ENCODE measurements at regions not wholly inside any gene's neighbourhood (a gene's known extent, or its start where the extent isn't known, plus 50 kb on each side); places are given as distances from the start of the nearest gene placed in this dataset.
"Not testable (repeated sequence)": the region's sequence is repeated elsewhere in the genome, so short reads cannot be mapped to it uniquely, and the experiment has no call there.

- DNase-seq = no peak
Observed at GRCh38 chr22:26939466-26939865, 282.1 kb downstream of the MIAT start.

GRCh38 chr22:26941896-26942636, 284.7 kb downstream of the MIAT start:
- DNase-seq = no peak

GRCh38 chr22:26942637-26942957, 285.2 kb downstream of the MIAT start:
- no peak for DNase-seq

- DNase-seq = no peak
Observed at GRCh38 chr22:26945565-26945964, 288.2 kb downstream of the MIAT start.

GRCh38 chr22:26949193-26949592, 291.8 kb downstream of the MIAT start:
- no peak for DNase-seq

- DNase-seq = not testable (repeated sequence)
Observed at GRCh38 chr22:26951139-26951538, 293.8 kb downstream of the MIAT start.

GRCh38 chr22:26952004-26952403, 294.6 kb downstream of the MIAT start:
- DNase-seq = no peak

- DNase-seq = no peak
Observed at GRCh38 chr22:26952451-26953011, 295.1 kb downstream of the MIAT start.

- DNase-seq = no peak
Observed at GRCh38 chr22:26953012-26953883, 295.9 kb downstream of the MIAT start.

- DNase-seq = peak; percentile 39
Observed at GRCh38 chr22:26956371-26956770, 299.0 kb downstream of the MIAT start.

GRCh38 chr22:26957176-26957575, 299.8 kb downstream of the MIAT start:
- DNase-seq = no peak

- DNase-seq = no peak
Observed at GRCh38 chr22:26957897-26958296, 300.5 kb downstream of the MIAT start.

GRCh38 chr22:26958378-26958777, 301.0 kb downstream of the MIAT start:
- DNase-seq = no peak

- DNase-seq = no peak
Observed at GRCh38 chr22:26964642-26965041, 307.3 kb downstream of the MIAT start.

GRCh38 chr22:26967282-26967681, 309.9 kb downstream of the MIAT start:
- DNase-seq = no peak

- no peak for DNase-seq
Observed at GRCh38 chr22:26968859-26969523, 311.6 kb downstream of the MIAT start.

- no peak for DNase-seq
Observed at GRCh38 chr22:26970809-26971394, 313.5 kb downstream of the MIAT start.

- DNase-seq = no peak
Observed at GRCh38 chr22:26972286-26972685, 314.9 kb downstream of the MIAT start.

GRCh38 chr22:26972915-26973314, 315.5 kb downstream of the MIAT start:
- DNase-seq = not testable (repeated sequence)

- DNase-seq = no peak
Observed at GRCh38 chr22:26974034-26974433, 316.6 kb downstream of the MIAT start.

- DNase-seq = no peak
Observed at GRCh38 chr22:26974914-26975803, 317.8 kb downstream of the MIAT start.

- DNase-seq = no peak
Observed at GRCh38 chr22:26975865-26976264, 318.5 kb downstream of the MIAT start.
